A673 (cell line): ENCODE measurements at regions not wholly inside any gene's neighbourhood (a gene's known extent, or its start where the extent isn't known, plus 50 kb on each side); places are given as distances from the start of the nearest gene placed in this dataset.

Experiments
- BruUV-seq: library from RNA; stranded (reverse); fragments of 400-500 nt; replicated peaks from 2 replicates; lab custom pipeline; 2021; lab: Mats Ljungman, UMichigan
- CTCF ChIA-PET: fragments of 300-600 bp; sonication (Branson Sonifier 250); formaldehyde crosslinking; loops from one replicate; lab custom pipeline; 2022; ENCODE audit warnings: antibody characterized with exemption; lab: Charles Lee
- POLR2A ChIA-PET: fragments of 300-600 bp; sonication (Branson Sonifier 250); formaldehyde crosslinking; loops from one replicate; lab custom pipeline; 2022; ENCODE audit warnings: antibody characterized with exemption; ENCODE audit not compliant: low non-redundant PET; lab: Charles Lee
- DNase-seq: peaks from one replicate; pipeline ENCODE4 v3.0.0-alpha.2; 2015; ENCODE audit warnings: low spot score
- H3K27ac ChIP-seq: fragments of 200-600 bp; sonication (generic); 2 replicates; pipeline ENCODE4 v1.5.1; 2016; ENCODE audit warnings: mixed run types, low read depth, mild to moderate bottlenecking, mixed read lengths, antibody characterized with exemption, low read length; ENCODE audit not compliant: poor library complexity, severe bottlenecking
- H3K27me3 ChIP-seq: fragments of 200-600 bp; sonication (generic); replicated peaks from 2 replicates; pipeline ENCODE4 v1.6.1; 2017; ENCODE audit warnings: mixed run types, low read depth, mild to moderate bottlenecking, mixed read lengths, antibody characterized with exemption, low read length; ENCODE audit not compliant: insufficient read depth, poor library complexity
- H3K36me3 ChIP-seq: fragments of 200-600 bp; sonication (generic); 2 replicates; pipeline ENCODE4 v1.6.1; 2016; ENCODE audit warnings: mixed run types, mild to moderate bottlenecking, mixed read lengths, antibody characterized with exemption, low read length; ENCODE audit not compliant: insufficient read depth, poor library complexity, severe bottlenecking
- H3K4me1 ChIP-seq: fragments of 200-600 bp; sonication (generic); 2 replicates; pipeline ENCODE4 v1.6.1; 2017; ENCODE audit warnings: mixed run types, mild to moderate bottlenecking, mixed read lengths, antibody characterized with exemption, low read length; ENCODE audit not compliant: insufficient read depth, poor library complexity, severe bottlenecking
- H3K4me3 ChIP-seq: fragments of 200-600 bp; sonication (generic); 2 replicates; pipeline ENCODE4 v1.5.1; 2016; ENCODE audit warnings: low read depth, mixed run types, mild to moderate bottlenecking, mixed read lengths, low read length; ENCODE audit not compliant: poor library complexity, severe bottlenecking
- H3K9me3 ChIP-seq: fragments of 200-600 bp; sonication (generic); 2 replicates; pipeline ENCODE4 v1.6.1; 2016; ENCODE audit warnings: mixed run types, low read depth, mild to moderate bottlenecking, mixed read lengths, antibody characterized with exemption, low read length; ENCODE audit not compliant: poor library complexity, severe bottlenecking
- EZH2 ChIP-seq: fragments of 200-600 bp; sonication (generic); IDR thresholded peaks from 2 replicates; pipeline ENCODE4 v1.6.1; 2017; ENCODE audit warnings: borderline replicate concordance, low read depth, mild to moderate bottlenecking, mixed read lengths, antibody characterized with exemption, low read length; ENCODE audit not compliant: poor library complexity, severe bottlenecking
- intact Hi-C: fragments of 100-400 bp; cut with micrococcal nuclease; formaldehyde crosslinking; loops from one replicate; pipeline ENCODE4 v1.10.0; 2022; ENCODE audit not compliant: unreplicated experiment
- TF ChIP-seq, protein P1 (sequence below): fragments of 300-800, 200-600 bp; sonication (generic); conservative IDR thresholded peaks from 2 replicates; pipeline ENCODE4 v1.5.1; 2017; ENCODE audit warnings: low read depth, mild to moderate bottlenecking, antibody characterized with exemption, low read length, moderate library complexity, mixed read lengths

GRCh38 chr1:217180443-217180842 is 450.4 kb downstream of the GPATCH2 start:
- Histone ChIP-seq H3K4me3 (no peak overlapping the region), H3K36me3 (no peaks in the 10 kb centered on the region), H3K4me1 (no peaks in the 10 kb centered on the region), H3K27me3 (peaks cover 6% of the 10 kb centered on the region), H3K9me3 (no peaks in the 10 kb centered on the region), H3K27ac (no peak overlapping the region)
- TF ChIP-seq, protein P1, sequence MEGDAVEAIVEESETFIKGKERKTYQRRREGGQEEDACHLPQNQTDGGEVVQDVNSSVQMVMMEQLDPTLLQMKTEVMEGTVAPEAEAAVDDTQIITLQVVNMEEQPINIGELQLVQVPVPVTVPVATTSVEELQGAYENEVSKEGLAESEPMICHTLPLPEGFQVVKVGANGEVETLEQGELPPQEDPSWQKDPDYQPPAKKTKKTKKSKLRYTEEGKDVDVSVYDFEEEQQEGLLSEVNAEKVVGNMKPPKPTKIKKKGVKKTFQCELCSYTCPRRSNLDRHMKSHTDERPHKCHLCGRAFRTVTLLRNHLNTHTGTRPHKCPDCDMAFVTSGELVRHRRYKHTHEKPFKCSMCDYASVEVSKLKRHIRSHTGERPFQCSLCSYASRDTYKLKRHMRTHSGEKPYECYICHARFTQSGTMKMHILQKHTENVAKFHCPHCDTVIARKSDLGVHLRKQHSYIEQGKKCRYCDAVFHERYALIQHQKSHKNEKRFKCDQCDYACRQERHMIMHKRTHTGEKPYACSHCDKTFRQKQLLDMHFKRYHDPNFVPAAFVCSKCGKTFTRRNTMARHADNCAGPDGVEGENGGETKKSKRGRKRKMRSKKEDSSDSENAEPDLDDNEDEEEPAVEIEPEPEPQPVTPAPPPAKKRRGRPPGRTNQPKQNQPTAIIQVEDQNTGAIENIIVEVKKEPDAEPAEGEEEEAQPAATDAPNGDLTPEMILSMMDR, result no peak
- no peak for TF ChIP-seq EZH2
- ChIA-PET CTCF (no interaction called here), POLR2A (no interaction called here)
- no peak for DNase-seq
- intact Hi-C loops, result no loop called here
- no TSS peak for BruUV-seq

- no peak for DNase-seq
- POLR2A ChIA-PET, result no interaction called here
- intact Hi-C loops, result no loop called here
- CTCF ChIA-PET, result no interaction called here
- H3K27ac ChIP-seq, result no peak overlapping the region
- H3K9me3 ChIP-seq, result no peaks in the 10 kb centered on the region
- no peaks in the 10 kb centered on the region for H3K4me1 ChIP-seq
- no peak overlapping the region for H3K4me3 ChIP-seq
- no TSS peak for BruUV-seq
- TF ChIP-seq, protein P1, result no peak
- no peak for TF ChIP-seq EZH2
- H3K27me3 ChIP-seq, result peaks cover 19% of the 10 kb centered on the region
- H3K36me3 ChIP-seq, result no peaks in the 10 kb centered on the region
These were observed 441.2 kb upstream of the ESRRG start for GRCh38 chr1:217164403-217164802.

GRCh38 chr1:217153361-217153760 is 430.1 kb upstream of the ESRRG start:
- ChIA-PET CTCF (no interaction called here), POLR2A (no interaction called here)
- no peaks in the 10 kb centered on the region for H3K9me3 ChIP-seq
- DNase-seq, result no peak
- H3K27ac ChIP-seq, result no peak overlapping the region
- no peaks in the 10 kb centered on the region for H3K36me3 ChIP-seq
- H3K4me1 ChIP-seq, result no peaks in the 10 kb centered on the region
- intact Hi-C loops, result no loop called here
- no peak overlapping the region for H3K4me3 ChIP-seq
- TF ChIP-seq, protein P1, result no peak
- TF ChIP-seq EZH2, result no peak
- BruUV-seq, result no TSS peak
- H3K27me3 ChIP-seq, result peaks cover 17% of the 10 kb centered on the region
